ENCODE measurements at regions not wholly inside any gene's neighbourhood (a gene's known extent, or its start where the extent isn't known, plus 50 kb on each side); places are given as distances from the start of the nearest gene placed in this dataset.
"Not testable (repeated sequence)": the region's sequence is repeated elsewhere in the genome, so short reads cannot be mapped to it uniquely, and the experiment has no call there.

DNA sequence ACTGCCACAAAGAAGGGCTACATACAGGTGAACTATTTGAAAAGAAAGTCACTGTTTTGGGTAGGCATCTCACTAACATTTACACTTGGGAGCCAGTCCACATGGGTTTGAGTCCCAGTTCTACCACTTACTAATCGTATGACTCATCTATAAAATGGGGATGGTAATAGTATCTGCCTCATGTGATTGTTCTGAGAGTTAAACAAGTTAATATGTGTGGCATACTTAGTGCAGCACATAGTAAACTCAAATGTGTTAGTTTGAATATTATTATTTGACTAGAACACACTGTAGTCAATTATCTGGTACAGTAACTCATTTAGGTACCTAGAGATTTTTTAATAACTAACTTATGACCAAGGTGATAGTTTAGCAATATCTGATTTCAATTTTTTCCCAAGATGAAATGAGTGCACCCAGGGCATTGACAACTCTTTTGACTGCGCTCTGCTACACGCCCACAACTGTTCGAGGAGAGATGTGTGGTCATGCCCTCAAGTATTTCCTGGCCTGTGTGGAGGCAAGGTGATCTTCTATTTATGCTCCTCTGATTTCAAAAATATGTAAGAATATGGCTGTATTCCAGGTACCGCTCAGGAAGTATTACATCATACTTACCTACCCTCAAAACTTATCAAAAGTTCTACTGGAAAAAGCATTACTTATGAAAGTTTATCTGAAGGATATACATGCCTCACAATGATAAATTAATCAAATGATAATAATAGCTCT lies 210.6 kb upstream of the EGLN3 start:
- WGBS, 2 donors, result 81 to 83% methylated on average over 5 of the region's 5 CpGs
- DNase-seq, result no peak
- ATAC-seq (ENCODE audit: low FRiP score), result no peak
- no peaks in the 10 kb centered on the region for H3K27me3 ChIP-seq (ENCODE audit: control insufficient read depth in 1 of 2, insufficient read depth in 2 of 2, low read length in 1 of 2)
- intact Hi-C loops (cut with DNase I), result no loop called here
- no peaks in the 10 kb centered on the region for H3K36me3 ChIP-seq (ENCODE audit: control insufficient read depth in 1 of 2, insufficient read depth in 2 of 2, low read length in 1 of 2)
- H3K4me1 ChIP-seq (ENCODE audit: control insufficient read depth in 1 of 2, insufficient read depth in 2 of 2, low read length in 2 of 2), result peaks cover 0 to 2% of the 10 kb centered on the region in 2 donors
- H3K4me3 ChIP-seq (ENCODE audit: low read length in 2 of 2), result no peak overlapping the region
- H3K9me3 ChIP-seq (ENCODE audit: control insufficient read depth, low read length), result no peaks in the 10 kb centered on the region
- no peak overlapping the region for H3K27ac ChIP-seq (ENCODE audit: low read depth in 1 of 2, low read length in 2 of 2)

DNA sequence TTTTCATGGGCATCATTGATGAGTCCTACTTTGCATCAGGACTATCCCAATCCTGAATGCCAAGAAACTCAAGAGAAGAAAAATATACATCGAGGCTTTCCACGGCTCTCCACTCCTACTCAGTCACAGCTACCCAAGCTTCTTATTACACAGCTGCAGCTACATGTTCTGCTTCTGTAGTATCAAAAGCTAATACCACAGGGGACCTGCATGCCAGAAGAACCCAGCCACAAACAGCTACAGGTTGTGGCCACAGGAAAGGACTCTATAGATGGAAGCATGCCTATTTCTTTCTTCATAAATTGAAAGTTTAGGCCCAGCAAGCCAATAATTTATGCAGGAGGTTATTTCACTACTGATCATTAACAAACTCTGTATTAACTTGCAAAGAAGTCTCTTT lies 209.7 kb upstream of the EGLN3 start:
- intact Hi-C loops (cut with DNase I), result no loop called here
- Histone ChIP-seq H3K27ac (ENCODE audit: low read depth in 1 of 2, low read length in 2 of 2) (no peak overlapping the region), H3K36me3 (ENCODE audit: control insufficient read depth in 1 of 2, insufficient read depth in 2 of 2, low read length in 1 of 2) (no peaks in the 10 kb centered on the region), H3K4me3 (ENCODE audit: low read length in 2 of 2) (no peak overlapping the region), H3K27me3 (ENCODE audit: control insufficient read depth in 1 of 2, insufficient read depth in 2 of 2, low read length in 1 of 2) (no peaks in the 10 kb centered on the region), H3K4me1 (ENCODE audit: control insufficient read depth in 1 of 2, insufficient read depth in 2 of 2, low read length in 2 of 2) (peaks cover 0 to 2% of the 10 kb centered on the region in 2 donors), H3K9me3 (ENCODE audit: control insufficient read depth, low read length) (no peaks in the 10 kb centered on the region)
- 89 to 91% methylated on average over 2 of the region's 2 CpGs for WGBS, 2 donors
- ATAC-seq (ENCODE audit: low FRiP score) (no peak), DNase-seq (no peak)

DNA sequence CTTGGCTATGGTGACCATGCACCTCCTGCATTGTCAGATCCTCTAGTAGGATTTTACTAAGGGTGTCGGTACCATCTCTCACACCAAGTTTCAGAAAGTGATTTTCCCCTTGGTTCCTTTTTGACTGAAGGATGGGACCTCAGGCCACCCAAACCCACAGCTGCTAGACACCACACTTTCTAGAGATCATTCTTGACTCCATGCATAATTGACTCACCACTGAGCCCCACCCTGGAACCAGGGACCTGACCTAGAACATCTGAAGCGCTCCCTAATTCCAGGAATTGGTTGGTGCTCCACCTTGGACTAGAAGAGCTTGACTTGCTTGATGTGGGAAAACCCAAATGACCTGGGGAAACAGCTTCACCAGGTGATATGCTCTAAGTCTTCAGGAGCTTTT lies 206.8 kb upstream of the EGLN3 start:
- DNase-seq (no peak), ATAC-seq (ENCODE audit: low FRiP score) (no peak)
- WGBS, 2 donors, result 94% methylated on average over 2 of the region's 2 CpGs
- H3K9me3 ChIP-seq (ENCODE audit: control insufficient read depth, low read length), result no peaks in the 10 kb centered on the region
- no peak overlapping the region for H3K27ac ChIP-seq (ENCODE audit: low read depth in 1 of 2, low read length in 2 of 2)
- no peaks in the 10 kb centered on the region for H3K27me3 ChIP-seq (ENCODE audit: control insufficient read depth in 1 of 2, insufficient read depth in 2 of 2, low read length in 1 of 2)
- H3K4me1 ChIP-seq (ENCODE audit: control insufficient read depth in 1 of 2, insufficient read depth in 2 of 2, low read length in 2 of 2), result no peaks in the 10 kb centered on the region
- intact Hi-C loops (cut with DNase I), result no loop called here
- no peak overlapping the region for H3K4me3 ChIP-seq (ENCODE audit: low read length in 2 of 2)
- no peaks in the 10 kb centered on the region for H3K36me3 ChIP-seq (ENCODE audit: control insufficient read depth in 1 of 2, insufficient read depth in 2 of 2, low read length in 1 of 2)

DNA sequence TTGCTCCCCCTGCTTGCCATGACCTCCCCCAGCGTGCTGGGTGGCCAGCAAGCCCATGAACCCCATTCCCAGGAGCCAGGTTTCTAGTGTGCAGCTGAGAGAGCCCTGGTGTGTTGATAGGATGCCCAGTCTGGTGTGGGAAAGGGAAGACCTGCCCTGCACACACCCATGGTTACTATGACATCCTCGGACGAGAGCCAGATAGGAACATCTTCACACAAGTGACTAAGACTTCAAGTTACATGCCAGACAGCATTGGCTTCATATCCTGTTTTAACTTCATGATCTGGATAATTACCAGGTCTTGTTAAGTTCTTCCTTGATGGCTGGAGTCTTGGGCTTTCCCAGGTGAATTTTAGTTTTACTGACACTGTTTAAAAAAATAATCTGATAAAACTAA lies 196.6 kb upstream of the EGLN3 start:
- Histone ChIP-seq H3K9me3 (ENCODE audit: control insufficient read depth, low read length) (peaks cover 1% of the 10 kb centered on the region), H3K27me3 (ENCODE audit: control insufficient read depth in 1 of 2, insufficient read depth in 2 of 2, low read length in 1 of 2) (no peaks in the 10 kb centered on the region), H3K4me1 (ENCODE audit: control insufficient read depth in 1 of 2, insufficient read depth in 2 of 2, low read length in 2 of 2) (no peaks in the 10 kb centered on the region), H3K27ac (ENCODE audit: low read depth in 1 of 2, low read length in 2 of 2) (no peak overlapping the region), H3K4me3 (ENCODE audit: low read length in 2 of 2) (no peak overlapping the region), H3K36me3 (ENCODE audit: control insufficient read depth in 1 of 2, insufficient read depth in 2 of 2, low read length in 1 of 2) (no peaks in the 10 kb centered on the region)
- WGBS, 2 donors, result 69 to 71% methylated on average over 3 of the region's 3 CpGs
- no peak for DNase-seq
- intact Hi-C loops (cut with DNase I), result no loop called here
- ATAC-seq (ENCODE audit: low FRiP score), result no peak

DNA sequence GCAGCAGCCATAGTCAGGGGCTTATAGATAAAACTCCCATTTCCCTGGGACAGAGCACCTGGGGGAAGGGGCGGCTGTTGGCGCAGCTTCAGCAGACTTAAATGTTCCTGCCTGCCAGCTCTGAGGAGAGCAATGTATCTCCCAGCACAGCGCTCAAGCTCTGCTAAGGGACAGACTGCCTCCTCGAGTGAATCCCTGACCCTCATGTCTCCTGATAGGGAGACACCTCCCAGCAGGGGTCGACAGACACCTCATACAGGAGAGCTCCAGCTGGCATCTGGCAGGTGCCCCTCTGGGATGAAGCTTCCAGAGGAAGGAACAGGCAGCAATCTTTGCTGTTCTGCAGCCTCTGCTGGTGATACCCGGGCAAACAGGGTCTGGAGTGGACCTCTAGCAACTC lies 189.3 kb upstream of the EGLN3 start:
- DNase-seq; intact Hi-C loops (cut with DNase I); H3K4me3 ChIP-seq (ENCODE audit: low read length in 2 of 2); ATAC-seq (ENCODE audit: low FRiP score); H3K27me3 ChIP-seq (ENCODE audit: control insufficient read depth in 1 of 2, insufficient read depth in 2 of 2, low read length in 1 of 2); H3K36me3 ChIP-seq (ENCODE audit: control insufficient read depth in 1 of 2, insufficient read depth in 2 of 2, low read length in 1 of 2); H3K27ac ChIP-seq (ENCODE audit: low read depth in 1 of 2, low read length in 2 of 2); H3K9me3 ChIP-seq (ENCODE audit: control insufficient read depth, low read length); H3K4me1 ChIP-seq (ENCODE audit: control insufficient read depth in 1 of 2, insufficient read depth in 2 of 2, low read length in 2 of 2): not testable (repeated sequence)
- WGBS, 2 donors, result 53 to 64% methylated on average over 6 of the region's 6 CpGs

DNA sequence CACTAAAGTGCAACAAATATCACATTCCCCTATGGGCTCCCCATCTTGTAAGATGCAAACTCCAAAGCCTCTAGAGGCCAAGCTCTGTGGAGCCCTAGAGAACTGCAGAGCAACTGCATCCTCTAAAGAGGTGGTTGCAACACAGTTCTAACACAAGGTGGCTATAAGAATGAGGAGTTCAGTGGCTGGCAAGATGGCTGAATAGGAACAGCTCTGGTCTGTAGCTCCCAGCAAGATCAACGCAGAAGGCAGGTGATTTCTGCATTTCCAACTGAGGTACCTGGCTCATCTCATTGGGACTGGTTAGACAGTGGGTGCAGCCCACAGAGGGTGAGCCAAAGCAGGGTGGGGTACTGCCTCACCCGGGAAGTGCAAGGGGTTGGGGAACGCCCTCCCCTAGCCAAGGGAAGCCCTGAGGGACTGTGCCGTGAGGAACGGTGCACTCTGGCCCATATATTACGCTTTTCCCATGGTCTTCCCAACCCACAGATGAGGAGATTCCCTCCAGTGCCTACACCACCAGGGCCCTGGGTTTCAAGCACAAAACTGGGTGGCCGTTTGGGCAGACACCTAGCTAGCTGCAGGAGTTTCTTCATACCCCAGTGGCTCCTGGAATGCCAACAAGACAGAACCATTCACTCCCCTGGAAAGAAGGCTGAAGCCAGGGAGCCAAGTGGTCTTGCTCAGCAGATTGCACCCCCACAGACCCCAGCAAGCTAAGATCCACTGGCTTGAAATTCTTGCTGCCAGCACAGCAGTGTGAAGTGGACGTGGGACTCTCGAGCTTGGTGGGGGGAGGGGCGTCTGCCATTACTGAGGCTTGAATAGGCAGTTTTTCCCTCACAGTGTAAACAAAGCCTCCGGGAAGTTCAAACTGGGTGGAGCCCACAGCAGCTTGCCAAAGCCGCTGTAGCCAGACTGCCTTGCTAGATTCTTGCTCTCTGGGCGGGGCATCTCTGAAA lies 188.6 kb upstream of the EGLN3 start:
- H3K4me3 ChIP-seq (ENCODE audit: low read length in 2 of 2); H3K36me3 ChIP-seq (ENCODE audit: control insufficient read depth in 1 of 2, insufficient read depth in 2 of 2, low read length in 1 of 2); intact Hi-C loops (cut with DNase I); H3K4me1 ChIP-seq (ENCODE audit: control insufficient read depth in 1 of 2, insufficient read depth in 2 of 2, low read length in 2 of 2); ATAC-seq (ENCODE audit: low FRiP score); H3K9me3 ChIP-seq (ENCODE audit: control insufficient read depth, low read length); H3K27me3 ChIP-seq (ENCODE audit: control insufficient read depth in 1 of 2, insufficient read depth in 2 of 2, low read length in 1 of 2); H3K27ac ChIP-seq (ENCODE audit: low read depth in 1 of 2, low read length in 2 of 2): not testable (repeated sequence)
- 54 to 56% methylated on average over 12 to 13 of the region's 13 CpGs for WGBS, 2 donors
- DNase-seq, result peak in 1 of 2 donors; percentile 76

DNA sequence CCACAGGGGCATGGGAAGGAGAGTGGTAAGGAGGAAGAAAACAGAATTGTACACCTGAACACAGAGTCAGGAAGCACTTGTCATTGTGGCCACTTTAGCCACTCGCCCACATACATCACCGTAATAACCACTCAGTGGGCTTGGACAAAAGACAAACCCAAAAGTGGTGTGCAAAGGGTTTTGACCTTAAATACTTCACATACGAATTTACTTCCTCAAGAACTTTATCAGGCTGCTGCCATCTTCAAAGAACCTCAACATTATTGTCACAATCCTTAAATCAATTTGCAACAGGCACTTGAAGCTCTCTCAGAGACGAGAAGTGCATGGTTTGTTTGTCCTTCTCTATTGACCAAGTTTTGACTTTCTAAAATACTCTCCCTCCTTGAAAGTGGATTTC lies 187.3 kb upstream of the EGLN3 start:
- no peaks in the 10 kb centered on the region for H3K27me3 ChIP-seq (ENCODE audit: control insufficient read depth in 1 of 2, insufficient read depth in 2 of 2, low read length in 1 of 2)
- DNase-seq, result no peak
- 84 to 89% methylated on average over 4 of the region's 4 CpGs for WGBS, 2 donors
- ATAC-seq (ENCODE audit: low FRiP score), result no peak
- intact Hi-C loops (cut with DNase I), result no loop called here
- no peak overlapping the region for H3K27ac ChIP-seq (ENCODE audit: low read depth in 1 of 2, low read length in 2 of 2)
- H3K9me3 ChIP-seq (ENCODE audit: control insufficient read depth, low read length), result no peaks in the 10 kb centered on the region
- no peaks in the 10 kb centered on the region for H3K4me1 ChIP-seq (ENCODE audit: control insufficient read depth in 1 of 2, insufficient read depth in 2 of 2, low read length in 2 of 2)
- H3K4me3 ChIP-seq (ENCODE audit: low read length in 2 of 2), result no peak overlapping the region
- H3K36me3 ChIP-seq (ENCODE audit: control insufficient read depth in 1 of 2, insufficient read depth in 2 of 2, low read length in 1 of 2), result no peaks in the 10 kb centered on the region

DNA sequence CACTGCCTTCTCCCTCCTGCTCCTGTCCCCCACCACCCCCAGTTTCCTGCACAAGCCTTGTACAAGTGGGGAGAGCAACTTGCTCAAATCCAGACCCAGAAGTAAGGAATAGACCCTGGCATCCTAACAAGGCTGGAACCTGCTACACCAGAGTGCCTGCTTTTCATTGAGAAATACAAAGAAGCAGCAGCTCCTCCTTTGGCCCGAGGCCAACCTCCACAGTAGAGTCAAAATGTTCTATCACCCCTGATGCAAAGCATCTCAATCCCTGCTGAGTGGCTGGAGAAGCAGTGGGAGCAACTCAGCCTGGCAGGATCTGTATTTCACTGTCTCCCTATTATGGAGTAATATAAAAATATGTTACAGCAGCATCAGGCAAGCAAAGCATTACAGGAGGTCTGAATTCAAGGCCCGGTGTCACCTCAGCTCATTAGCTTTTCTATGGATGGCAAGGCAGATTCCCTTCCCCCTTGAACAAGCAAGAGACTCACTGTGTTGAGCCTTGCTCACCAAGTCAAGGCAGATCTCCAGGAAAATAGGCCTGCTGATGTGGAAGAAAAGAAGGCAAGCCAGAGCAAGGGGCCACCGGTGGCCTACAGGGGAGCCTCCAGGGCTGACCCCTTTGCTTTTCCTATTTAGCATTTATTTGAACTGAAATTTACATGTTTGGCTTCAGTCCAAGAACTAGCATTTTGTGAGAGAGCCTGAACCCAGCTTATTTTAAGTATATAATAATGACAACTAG lies 186.3 kb upstream of the EGLN3 start:
- no peak overlapping the region for H3K27ac ChIP-seq (ENCODE audit: low read depth in 1 of 2, low read length in 2 of 2)
- H3K36me3 ChIP-seq (ENCODE audit: control insufficient read depth in 1 of 2, insufficient read depth in 2 of 2, low read length in 1 of 2), result no peaks in the 10 kb centered on the region
- ATAC-seq (ENCODE audit: low FRiP score) (no peak), DNase-seq (no peak)
- intact Hi-C loops (cut with DNase I), result no loop called here
- H3K4me3 ChIP-seq (ENCODE audit: low read length in 2 of 2), result no peak overlapping the region
- no peaks in the 10 kb centered on the region for H3K27me3 ChIP-seq (ENCODE audit: control insufficient read depth in 1 of 2, insufficient read depth in 2 of 2, low read length in 1 of 2)
- no peaks in the 10 kb centered on the region for H3K4me1 ChIP-seq (ENCODE audit: control insufficient read depth in 1 of 2, insufficient read depth in 2 of 2, low read length in 2 of 2)
- 61 to 62% methylated on average over 3 of the region's 3 CpGs for WGBS, 2 donors
- H3K9me3 ChIP-seq (ENCODE audit: control insufficient read depth, low read length), result no peaks in the 10 kb centered on the region
